Testis (tissue), 2 donors: ENCODE measurements at regions not wholly inside any gene's neighbourhood (a gene's known extent, or its start where the extent isn't known, plus 50 kb on each side); places are given as distances from the start of the nearest gene placed in this dataset.

ENCODE experiments used
- CTCF ChIP-seq, 3 experiments: fragments of 450-650 bp in 2 of 3; fragments of 200-600 bp in 1 of 3; sonication (generic) in 1 of 3; IDR thresholded peaks; one replicate each; pipeline ENCODE4 v1.5.1; 2016 to 2019; ENCODE audit warnings: antibody characterized with exemption in 3 of 3, mild to moderate bottlenecking in 2 of 3, moderate library complexity in 1 of 3
- POLR2A ChIP-seq: fragments of 450-650 bp; IDR thresholded peaks from one replicate; pipeline ENCODE4 v1.6.1; 2017; ENCODE audit warnings: antibody characterized with exemption, mild to moderate bottlenecking, moderate library complexity

DNA sequence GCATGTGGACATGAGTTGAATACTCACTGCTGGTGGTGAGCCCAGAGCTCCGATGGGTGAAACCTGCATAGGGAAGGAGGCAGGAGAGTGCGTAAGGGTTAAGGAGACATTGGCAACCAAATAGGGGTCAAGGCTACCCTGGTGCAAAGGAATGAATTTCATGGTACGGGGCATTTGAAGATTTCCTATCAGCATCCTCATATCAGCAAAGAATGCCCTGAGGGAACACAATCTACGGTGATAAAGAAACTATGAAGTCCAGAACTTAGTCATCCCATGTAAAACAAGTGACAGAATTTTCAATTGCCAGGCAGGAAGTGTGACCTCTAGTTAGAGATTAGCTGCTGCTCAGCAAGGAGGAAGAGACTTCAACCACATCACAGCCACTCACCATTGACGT lies 64.9 kb downstream of the MBD3L1 start:
- TF ChIP-seq CTCF (IDR thresholded peaks at IDR 0.05): no peak
- TF ChIP-seq POLR2A: no peak
